ENCODE measurements at regions not wholly inside any gene's neighbourhood (a gene's known extent, or its start where the extent isn't known, plus 50 kb on each side); places are given as distances from the start of the nearest gene placed in this dataset.
A peak's percentile ranks its signal among the peaks of the same experiment; 100 is the strongest.

GRCh38 chr21:18460979-18461378 lies 57.4 kb upstream of the TMPRSS15 start:
- H3K4me3 ChIP-seq (ENCODE audit: low read length): no peak overlapping the region
- no peak for DNase-seq (ENCODE audit: low read depth, low spot score)

- no peak overlapping the region for H3K4me3 ChIP-seq (ENCODE audit: low read length)
- no peak for DNase-seq (ENCODE audit: low read depth, low spot score)
These were observed 58.2 kb upstream of the TMPRSS15 start for GRCh38 chr21:18461743-18462142.

- H3K4me3 ChIP-seq (ENCODE audit: low read length): no peak overlapping the region
- no peak for DNase-seq (ENCODE audit: low read depth, low spot score)
These were observed 64.1 kb upstream of the TMPRSS15 start for GRCh38 chr21:18467715-18468114.

GRCh38 chr21:18468790-18469189 lies 65.2 kb upstream of the TMPRSS15 start:
- no peak overlapping the region for H3K4me3 ChIP-seq (ENCODE audit: low read length)
- DNase-seq (ENCODE audit: low read depth, low spot score): no peak

- no peak for DNase-seq (ENCODE audit: low read depth, low spot score)
- no peak overlapping the region for H3K4me3 ChIP-seq (ENCODE audit: low read length)
These were observed 73.1 kb upstream of the TMPRSS15 start for GRCh38 chr21:18476639-18477038.

GRCh38 chr21:18477043-18477442 lies 73.5 kb upstream of the TMPRSS15 start:
- DNase-seq (ENCODE audit: low read depth, low spot score): no peak
- no peak overlapping the region for H3K4me3 ChIP-seq (ENCODE audit: low read length)

- DNase-seq (ENCODE audit: low read depth, low spot score): no peak
- H3K4me3 ChIP-seq (ENCODE audit: low read length): no peak overlapping the region
These were observed 74.9 kb upstream of the TMPRSS15 start for GRCh38 chr21:18478513-18478912.

GRCh38 chr21:18488252-18488651 lies 84.7 kb upstream of the TMPRSS15 start:
- no peak overlapping the region for H3K4me3 ChIP-seq (ENCODE audit: low read length)
- no peak for DNase-seq (ENCODE audit: low read depth, low spot score)

- no peak overlapping the region for H3K4me3 ChIP-seq (ENCODE audit: low read length)
- no peak for DNase-seq (ENCODE audit: low read depth, low spot score)
These were observed 89.8 kb upstream of the TMPRSS15 start for GRCh38 chr21:18493422-18493821.

GRCh38 chr21:18495523-18495922 lies 91.9 kb upstream of the TMPRSS15 start:
- DNase-seq (ENCODE audit: low read depth, low spot score): no peak

GRCh38 chr21:18498431-18498830 lies 94.8 kb upstream of the TMPRSS15 start:
- no peak overlapping the region for H3K4me3 ChIP-seq (ENCODE audit: low read length)
- peak; percentile 65 for DNase-seq (ENCODE audit: low read depth, low spot score)

More at GRCh38 chr21:18495523-18495922, 91.9 kb upstream of the TMPRSS15 start:
- no peak overlapping the region for H3K4me3 ChIP-seq (ENCODE audit: low read length)

GRCh38 chr21:18499761-18500376 lies 96.3 kb upstream of the TMPRSS15 start:
- no peak overlapping the region for H3K4me3 ChIP-seq (ENCODE audit: low read length)
- DNase-seq (ENCODE audit: low read depth, low spot score): peak; percentile 72

GRCh38 chr21:18518054-18518481 lies 114.5 kb upstream of the TMPRSS15 start:
- no peak overlapping the region for H3K4me3 ChIP-seq (ENCODE audit: low read length)
- DNase-seq (ENCODE audit: low read depth, low spot score): no peak

- no peak overlapping the region for H3K4me3 ChIP-seq (ENCODE audit: low read length)
- no peak for DNase-seq (ENCODE audit: low read depth, low spot score)
These were observed 117.6 kb upstream of the TMPRSS15 start for GRCh38 chr21:18521204-18521603.

- no peak overlapping the region for H3K4me3 ChIP-seq (ENCODE audit: low read length)
- no peak for DNase-seq (ENCODE audit: low read depth, low spot score)
These were observed 118.8 kb upstream of the TMPRSS15 start for GRCh38 chr21:18522181-18522972.

GRCh38 chr21:18524097-18524880 lies 120.7 kb upstream of the TMPRSS15 start:
- H3K4me3 ChIP-seq (ENCODE audit: low read length): no peak overlapping the region
- no peak for DNase-seq (ENCODE audit: low read depth, low spot score)

- no peak overlapping the region for H3K4me3 ChIP-seq (ENCODE audit: low read length)
- no peak for DNase-seq (ENCODE audit: low read depth, low spot score)
These were observed 125.7 kb upstream of the TMPRSS15 start for GRCh38 chr21:18529254-18529653.

- no peak for DNase-seq (ENCODE audit: low read depth, low spot score)
- H3K4me3 ChIP-seq (ENCODE audit: low read length): no peak overlapping the region
These were observed 138.5 kb upstream of the TMPRSS15 start for GRCh38 chr21:18542081-18542480.

GRCh38 chr21:18545908-18546307 lies 142.3 kb upstream of the TMPRSS15 start:
- no peak for DNase-seq (ENCODE audit: low read depth, low spot score)
- H3K4me3 ChIP-seq (ENCODE audit: low read length): no peak overlapping the region

GRCh38 chr21:18547347-18547746 lies 143.8 kb upstream of the TMPRSS15 start:
- DNase-seq (ENCODE audit: low read depth, low spot score): no peak
- no peak overlapping the region for H3K4me3 ChIP-seq (ENCODE audit: low read length)

Measured in Jurkat, Clone E6-1 (cell line).